ENCODE measurements at regions not wholly inside any gene's neighbourhood (a gene's known extent, or its start where the extent isn't known, plus 50 kb on each side); places are given as distances from the start of the nearest gene placed in this dataset.

DNA sequence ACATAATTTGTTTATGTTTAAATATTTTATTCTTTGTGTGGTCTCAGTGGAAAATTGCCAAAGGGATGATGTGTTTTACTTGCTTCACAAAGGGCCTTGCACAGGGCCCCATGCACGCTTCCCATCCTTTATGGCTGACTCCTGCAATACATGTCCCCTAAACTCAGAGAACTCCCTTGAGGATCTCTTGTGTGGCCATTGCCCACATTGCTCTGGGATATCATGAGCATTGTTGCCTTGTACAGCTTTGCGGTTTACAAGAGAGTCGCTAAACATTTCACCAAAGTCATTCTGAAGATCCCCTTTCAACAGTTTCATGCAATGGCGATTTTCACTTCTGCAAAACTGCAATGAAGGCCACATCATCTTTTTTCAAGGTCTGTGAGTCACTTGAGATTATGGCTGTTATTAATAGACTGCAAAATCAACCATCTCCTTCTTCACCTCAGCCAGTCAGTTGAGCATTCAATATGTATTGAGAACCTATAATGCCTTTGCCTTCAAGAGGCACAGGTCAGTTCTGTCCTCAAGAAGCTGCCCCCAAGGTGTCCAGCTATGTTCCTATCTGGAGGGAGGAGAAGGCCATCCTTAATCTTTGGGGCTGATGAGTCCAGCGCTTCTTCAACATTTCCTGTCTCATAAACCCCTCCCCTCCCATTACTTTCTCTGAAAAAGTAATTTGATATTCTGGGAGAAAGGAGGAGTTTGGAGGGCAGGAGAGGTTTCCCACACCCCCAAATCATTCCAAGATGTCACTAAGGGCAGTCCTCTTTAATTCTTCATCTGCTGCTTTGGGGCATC, 108.1 kb downstream of the CCDC71L start:
- H3K9ac ChIP-seq (ENCODE audit: low read length): no peak overlapping the region
- no peak overlapping the region for H3K4me2 ChIP-seq (ENCODE audit: low read length)
- no peaks in the 10 kb centered on the region for H3K27me3 ChIP-seq (ENCODE audit: insufficient read depth, low read length)
- no peaks in the 10 kb centered on the region for H4K20me1 ChIP-seq (ENCODE audit: insufficient read depth)
- DNase-seq (ENCODE audit: low read depth, low spot score): no peak
- POLR2A ChIA-PET: no interaction called here
- no peaks in the 10 kb centered on the region for H3K36me3 ChIP-seq (ENCODE audit: control insufficient read depth in 1 of 2, insufficient read depth in 2 of 2, low read length in 2 of 2)
- CTCF ChIA-PET: no interaction called here
- no peaks in the 10 kb centered on the region for H3K9me3 ChIP-seq (ENCODE audit: control insufficient read depth in 1 of 2, insufficient read depth in 1 of 2, low read depth in 1 of 2, low read length in 2 of 2)
- H3K9me2 ChIP-seq (ENCODE audit: insufficient read depth): no peaks in the 10 kb centered on the region
- H3K4me3 ChIP-seq (replicated peaks in 1 of 2; ENCODE audit: low read depth in 1 of 2, low read length in 2 of 2): no peak overlapping the region
- RAD21 ChIA-PET (ENCODE audit: low non-redundant PET in 1 of 2, low total read pairs in 2 of 2, uncharacterized antibody in 2 of 2, unreplicated experiment in 2 of 2): no interaction called here
- H2AFZ ChIP-seq (ENCODE audit: low read depth, low read length, poor library complexity, severe bottlenecking): no peak overlapping the region
- H3K79me2 ChIP-seq (ENCODE audit: insufficient read depth, low read length): no peaks in the 10 kb centered on the region
- TF ChIP-seq RAD21 (IDR thresholded peaks at IDR 0.05; ENCODE audit: low read depth): no peak
- no peaks in the 10 kb centered on the region for H3K4me1 ChIP-seq (ENCODE audit: control insufficient read depth in 1 of 2, insufficient read depth in 2 of 2, low read length in 2 of 2)
- no TSS peak for BruUV-seq (replicated peaks)
- no peak overlapping the region for H3K27ac ChIP-seq (ENCODE audit: low read depth, low read length)
- intact Hi-C loops (cut with micrococcal nuclease): no loop called here
- no peak for ATAC-seq

GRCh38 chr7:106551936-106552335, 109.0 kb downstream of the CCDC71L start:
- no peaks in the 10 kb centered on the region for H3K36me3 ChIP-seq (ENCODE audit: control insufficient read depth in 1 of 2, insufficient read depth in 2 of 2, low read length in 2 of 2)
- H3K4me1 ChIP-seq (ENCODE audit: control insufficient read depth in 1 of 2, insufficient read depth in 2 of 2, low read length in 2 of 2): no peaks in the 10 kb centered on the region
- no peak overlapping the region for H3K4me3 ChIP-seq (replicated peaks in 1 of 2; ENCODE audit: low read depth in 1 of 2, low read length in 2 of 2)
- no peak overlapping the region for H3K9ac ChIP-seq (ENCODE audit: low read length)
- no peaks in the 10 kb centered on the region for H3K9me3 ChIP-seq (ENCODE audit: control insufficient read depth in 1 of 2, insufficient read depth in 1 of 2, low read depth in 1 of 2, low read length in 2 of 2)
- no peak overlapping the region for H3K27ac ChIP-seq (ENCODE audit: low read depth, low read length)
- ATAC-seq (no peak), DNase-seq (ENCODE audit: low read depth, low spot score) (no peak)
- H3K4me2 ChIP-seq (ENCODE audit: low read length): no peak overlapping the region
- intact Hi-C loops (cut with micrococcal nuclease): no loop called here
- BruUV-seq (replicated peaks): no TSS peak
- no peaks in the 10 kb centered on the region for H3K27me3 ChIP-seq (ENCODE audit: insufficient read depth, low read length)
- ChIA-PET POLR2A (no interaction called here), CTCF (no interaction called here), RAD21 (ENCODE audit: low non-redundant PET in 1 of 2, low total read pairs in 2 of 2, uncharacterized antibody in 2 of 2, unreplicated experiment in 2 of 2) (no interaction called here)
- H3K79me2 ChIP-seq (ENCODE audit: insufficient read depth, low read length): no peaks in the 10 kb centered on the region
- H2AFZ ChIP-seq (ENCODE audit: low read depth, low read length, poor library complexity, severe bottlenecking): no peak overlapping the region
- no peak for TF ChIP-seq SP1 (IDR thresholded peaks at IDR 0.05; ENCODE audit: low read depth)
- no peak for TF ChIP-seq YY1 (IDR thresholded peaks at IDR 0.05; ENCODE audit: extremely low read depth, insufficient replicate concordance, low read depth, low read length)
- no peak for TF ChIP-seq TCF7L2 (IDR thresholded peaks at IDR 0.05; ENCODE audit: borderline replicate concordance, extremely low read depth, insufficient read depth, insufficient read length)
- TF ChIP-seq ZNF274 (IDR thresholded peaks at IDR 0.05; ENCODE audit: low read depth, low read length): no peak
- TF ChIP-seq SIN3A (IDR thresholded peaks at IDR 0.05; ENCODE audit: low read depth): no peak
- TF ChIP-seq FOSL1 (IDR thresholded peaks at IDR 0.05; ENCODE audit: low read depth): no peak
- TF ChIP-seq EZH2phosphoT487 (IDR thresholded peaks at IDR 0.05; ENCODE audit: borderline replicate concordance): no peak
- TF ChIP-seq RAD21 (IDR thresholded peaks at IDR 0.05; ENCODE audit: low read depth): no peak
- no peak for TF ChIP-seq ATF3 (IDR thresholded peaks at IDR 0.05)
- no peak for TF ChIP-seq SRF (IDR thresholded peaks at IDR 0.05; ENCODE audit: low read depth)
- no peak for TF ChIP-seq ELF1 (IDR thresholded peaks at IDR 0.05; ENCODE audit: borderline replicate concordance, low read depth)
- TF ChIP-seq POLR2AphosphoS5 (IDR thresholded peaks at IDR 0.05; ENCODE audit: low read depth, low read length): no peak
- no peaks in the 10 kb centered on the region for H4K20me1 ChIP-seq (ENCODE audit: insufficient read depth)
- no peaks in the 10 kb centered on the region for H3K9me2 ChIP-seq (ENCODE audit: insufficient read depth)

Measured in HCT116 (cell line).